DMS53 treated with DMSO at 0.1 percent for 48 hours (cell line): ENCODE measurements at regions not wholly inside any gene's neighbourhood (a gene's known extent, or its start where the extent isn't known, plus 50 kb on each side); places are given as distances from the start of the nearest gene placed in this dataset.

Experiments
- DNase-seq: peaks from one replicate; lab custom pipeline; 2025; ENCODE audit not compliant: unreplicated experiment; lab: John Stamatoyannopoulos, UW

GRCh38 chr4:165666836-165667235 lies 206.2 kb upstream of the TLL1 start:
- DNase-seq: no peak

GRCh38 chr4:165667969-165668368 lies 205.1 kb upstream of the TLL1 start:
- DNase-seq: no peak

- DNase-seq: no peak
Measured at GRCh38 chr4:165668694-165669093, 204.3 kb upstream of the TLL1 start.

GRCh38 chr4:165677081-165677480 lies 196.0 kb upstream of the TLL1 start:
- no peak for DNase-seq

GRCh38 chr4:165678236-165678935 lies 194.7 kb upstream of the TLL1 start:
- DNase-seq: no peak

- DNase-seq: no peak
Measured at GRCh38 chr4:165678936-165679325, 194.1 kb upstream of the TLL1 start.

- no peak for DNase-seq
Measured at GRCh38 chr4:165680821-165681220, 192.2 kb upstream of the TLL1 start.

GRCh38 chr4:165682611-165683010 lies 190.4 kb upstream of the TLL1 start:
- DNase-seq: no peak

GRCh38 chr4:165684177-165684805 lies 188.7 kb upstream of the TLL1 start:
- no peak for DNase-seq

GRCh38 chr4:165686756-165687155 lies 186.3 kb upstream of the TLL1 start:
- DNase-seq: no peak

GRCh38 chr4:165689159-165689558 lies 183.9 kb upstream of the TLL1 start:
- no peak for DNase-seq

GRCh38 chr4:165692082-165692481 lies 181.0 kb upstream of the TLL1 start:
- no peak for DNase-seq

- no peak for DNase-seq
Measured at GRCh38 chr4:165698272-165698671, 174.8 kb upstream of the TLL1 start.

- no peak for DNase-seq
Measured at GRCh38 chr4:165699055-165699454, 174.0 kb upstream of the TLL1 start.

- no peak for DNase-seq
Measured at GRCh38 chr4:165700855-165701254, 172.2 kb upstream of the TLL1 start.

- no peak for DNase-seq
Measured at GRCh38 chr4:165707128-165707527, 165.9 kb upstream of the TLL1 start.

GRCh38 chr4:165709516-165709915 lies 163.5 kb upstream of the TLL1 start:
- DNase-seq: no peak

GRCh38 chr4:165709973-165710526 lies 163.0 kb upstream of the TLL1 start:
- DNase-seq: peak; percentile 61

GRCh38 chr4:165711436-165711835 lies 161.6 kb upstream of the TLL1 start:
- no peak for DNase-seq

GRCh38 chr4:165711912-165712311 lies 161.1 kb upstream of the TLL1 start:
- no peak for DNase-seq

GRCh38 chr4:165714650-165715049 lies 158.4 kb upstream of the TLL1 start:
- no peak for DNase-seq

- DNase-seq: no peak
Measured at GRCh38 chr4:165715211-165715610, 157.8 kb upstream of the TLL1 start.

GRCh38 chr4:165715989-165716388 lies 157.0 kb upstream of the TLL1 start:
- no peak for DNase-seq
